GM18508 (cell line): ENCODE measurements at regions not wholly inside any gene's neighbourhood (a gene's known extent, or its start where the extent isn't known, plus 50 kb on each side); places are given as distances from the start of the nearest gene placed in this dataset.
"Not testable (repeated sequence)": the region's sequence is repeated elsewhere in the genome, so short reads cannot be mapped to it uniquely, and the experiment has no call there.

Experiments
- ATAC-seq: cut with Tn5 transposase; IDR thresholded peaks from one replicate; pipeline ENCODE4 v1.9.1; 2021; ENCODE audit warnings: moderate number of reproducible peaks; ENCODE audit not compliant: insufficient read depth, unreplicated experiment

DNA sequence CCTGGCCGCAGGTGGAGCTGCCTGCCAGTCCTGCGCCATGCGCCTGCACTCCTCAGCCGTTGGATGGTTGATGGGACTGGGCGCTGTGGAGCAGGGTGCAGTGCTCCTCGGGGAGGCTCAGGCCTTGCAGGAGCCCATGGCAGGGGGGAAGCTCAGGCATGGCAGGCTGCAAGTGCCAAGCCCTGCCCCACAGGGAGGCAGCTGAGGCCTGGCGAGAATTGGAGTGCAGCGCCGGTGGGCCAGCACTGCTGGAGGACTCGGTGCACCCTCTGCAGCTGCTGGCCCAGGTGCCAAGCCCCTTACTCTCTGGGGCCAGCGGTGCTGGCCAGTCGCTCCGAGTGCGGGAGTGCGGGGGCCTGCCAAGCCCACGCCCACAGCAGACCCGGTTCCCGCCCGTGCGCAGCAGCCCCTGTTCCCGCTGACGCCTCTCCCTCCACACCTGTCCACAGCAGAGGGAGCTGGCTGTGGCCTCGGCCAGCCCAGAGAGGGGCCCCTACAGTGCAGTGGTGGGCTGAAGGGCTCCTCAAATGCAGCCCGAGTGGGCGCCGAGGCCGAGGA is 275.9 kb upstream of the FRG1 start:
- no peak for ATAC-seq

DNA sequence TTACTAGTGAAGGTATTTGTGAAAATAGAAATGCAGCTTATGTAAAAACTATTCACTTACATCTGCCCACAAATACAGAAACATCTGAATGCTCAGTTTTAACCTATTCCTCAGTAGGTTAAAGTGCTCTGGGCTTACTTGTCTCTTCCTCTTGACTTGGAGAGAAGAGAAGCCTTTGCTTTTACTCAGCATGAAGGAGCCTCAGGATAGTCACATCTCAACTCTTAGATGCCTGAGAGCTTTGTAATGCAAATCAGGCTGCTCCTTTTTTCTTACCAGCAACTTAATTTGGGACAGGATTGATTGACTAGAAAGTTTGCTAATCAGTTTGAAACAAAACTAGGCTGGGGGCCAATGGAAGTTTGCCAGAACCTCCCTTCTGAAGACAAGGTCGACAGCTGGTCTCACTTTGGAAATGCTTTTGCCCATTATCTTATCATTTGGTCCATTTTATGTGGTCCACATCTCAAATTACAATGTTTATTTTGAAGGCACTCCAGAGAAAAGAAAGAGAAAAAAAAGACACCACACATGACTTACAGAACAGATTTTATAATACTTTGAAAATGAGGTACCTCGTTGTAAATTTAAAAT is 274.9 kb upstream of the FRG1 start:
- ATAC-seq: not testable (repeated sequence)

DNA sequence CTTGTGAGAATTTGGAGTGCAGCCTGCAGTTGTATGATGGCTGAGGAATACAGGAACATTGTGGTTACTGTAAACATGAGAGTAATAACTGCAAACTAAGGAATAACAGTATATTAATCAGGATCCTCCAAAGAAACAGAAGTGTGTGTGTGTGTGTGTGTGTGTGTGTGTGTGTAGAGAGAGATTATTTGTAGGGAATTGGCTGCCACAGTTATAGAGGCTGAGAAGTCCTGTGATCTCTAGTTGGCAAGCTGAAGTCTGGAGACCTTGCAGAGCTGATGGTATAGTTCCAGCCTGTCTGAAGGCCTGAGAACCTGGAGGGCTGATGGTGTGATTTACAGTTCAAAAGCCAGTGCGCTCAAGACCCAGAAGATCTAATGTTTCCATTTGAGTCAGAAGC is 273.3 kb upstream of the FRG1 start:
- ATAC-seq: not testable (repeated sequence)

DNA sequence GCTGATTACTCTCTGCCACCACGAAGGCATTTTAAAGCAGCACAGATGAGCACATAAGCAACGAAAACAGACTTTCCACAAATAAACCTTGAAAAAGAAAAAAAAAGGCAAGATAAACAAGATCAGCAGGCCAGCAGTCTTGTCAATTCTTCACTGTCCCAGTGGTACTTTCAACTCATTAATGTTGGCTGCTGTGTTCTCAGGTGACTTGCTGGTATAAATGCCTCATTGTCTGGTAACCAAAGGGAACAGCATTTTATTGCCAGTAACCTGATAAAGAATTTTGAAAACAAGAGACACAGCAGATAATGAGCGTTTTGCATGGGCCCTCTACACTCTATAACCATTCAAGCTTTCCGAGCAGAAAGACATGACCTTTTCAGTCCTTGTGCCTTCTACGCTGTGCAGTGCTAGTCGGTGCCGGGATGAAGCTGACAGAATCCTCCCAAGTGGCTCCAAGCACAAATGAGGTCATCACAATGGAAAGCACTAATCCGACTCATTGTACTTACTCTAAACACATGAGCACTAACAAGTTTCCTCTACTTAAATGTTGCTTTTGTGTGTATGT is 242.9 kb upstream of the FRG1 start:
- ATAC-seq: not testable (repeated sequence)

DNA sequence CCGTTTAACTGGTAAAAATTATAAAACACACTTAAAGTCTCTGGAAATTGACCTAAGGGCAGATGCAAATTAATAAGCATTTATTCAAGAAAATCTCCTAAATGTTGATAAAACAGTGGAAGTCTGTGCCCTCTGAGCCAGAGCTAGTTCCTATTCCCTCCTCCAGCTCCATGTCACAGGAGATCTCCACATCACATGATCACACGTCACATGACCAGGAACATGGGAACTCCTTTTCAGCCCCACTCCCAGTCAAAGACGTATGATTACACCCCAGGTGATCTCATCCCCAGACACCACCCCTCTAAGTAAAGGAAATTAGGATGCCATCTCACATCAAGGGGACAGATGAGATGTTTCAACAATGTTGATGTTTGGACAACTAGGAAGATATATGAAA is 237.7 kb upstream of the FRG1 start:
- ATAC-seq: not testable (repeated sequence)

DNA sequence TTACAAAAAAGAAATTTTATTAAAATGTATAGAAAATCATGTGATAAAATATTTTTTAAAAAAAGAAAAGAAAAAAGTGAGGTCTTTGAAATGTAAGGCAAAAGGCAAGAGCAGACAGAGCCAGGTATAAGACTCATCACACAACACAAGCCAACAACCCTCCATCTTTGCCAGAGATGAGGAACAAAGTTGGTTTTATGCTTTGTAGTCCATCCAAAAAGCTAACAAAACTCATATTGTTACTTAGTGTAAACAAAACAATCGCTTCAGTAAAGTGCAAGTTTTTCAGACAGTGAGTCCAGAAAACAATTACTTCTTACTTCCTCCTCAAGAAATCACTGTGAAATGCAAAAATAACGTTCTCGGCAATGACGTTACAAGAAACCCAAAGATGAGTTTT is 233.9 kb upstream of the FRG1 start:
- ATAC-seq: not testable (repeated sequence)

DNA sequence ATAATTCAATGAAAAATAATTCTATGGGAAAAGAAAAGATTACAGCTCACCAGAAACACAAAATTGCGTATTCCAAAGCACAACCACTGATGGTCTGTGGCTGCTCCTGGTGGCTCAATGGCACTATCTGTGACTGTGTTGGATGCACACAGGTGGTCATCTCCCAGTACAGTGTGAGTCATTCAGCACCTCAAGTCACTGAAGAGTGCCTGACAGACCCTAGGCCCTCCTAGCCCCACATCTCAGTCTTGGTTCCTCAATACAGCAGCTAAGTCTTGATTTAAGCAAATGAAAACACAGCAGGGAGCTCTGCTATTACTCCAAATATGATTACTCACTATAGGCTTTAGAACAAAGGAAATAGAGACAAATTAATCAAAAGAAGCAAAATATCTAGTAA is 233.4 kb upstream of the FRG1 start:
- ATAC-seq: not testable (repeated sequence)

DNA sequence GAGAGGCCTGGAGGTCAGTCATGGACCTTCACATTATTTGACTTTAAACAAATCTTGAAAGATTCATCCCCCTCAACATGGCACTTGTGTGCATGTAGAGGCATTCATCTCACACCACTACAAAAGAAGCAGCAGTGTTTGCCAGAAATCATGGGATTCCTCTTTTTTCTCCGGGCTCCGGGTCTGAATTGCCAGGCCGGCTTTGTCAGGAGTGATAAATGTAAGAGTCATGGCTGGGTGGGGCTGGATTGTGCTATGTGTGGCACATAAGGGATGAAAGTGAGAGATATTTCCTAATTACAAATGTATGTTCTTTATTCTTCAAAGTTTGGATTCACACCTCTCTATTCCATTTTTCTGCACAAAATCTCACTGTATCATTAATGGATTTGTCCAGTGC is 228.7 kb upstream of the FRG1 start:
- not testable (repeated sequence) for ATAC-seq

DNA sequence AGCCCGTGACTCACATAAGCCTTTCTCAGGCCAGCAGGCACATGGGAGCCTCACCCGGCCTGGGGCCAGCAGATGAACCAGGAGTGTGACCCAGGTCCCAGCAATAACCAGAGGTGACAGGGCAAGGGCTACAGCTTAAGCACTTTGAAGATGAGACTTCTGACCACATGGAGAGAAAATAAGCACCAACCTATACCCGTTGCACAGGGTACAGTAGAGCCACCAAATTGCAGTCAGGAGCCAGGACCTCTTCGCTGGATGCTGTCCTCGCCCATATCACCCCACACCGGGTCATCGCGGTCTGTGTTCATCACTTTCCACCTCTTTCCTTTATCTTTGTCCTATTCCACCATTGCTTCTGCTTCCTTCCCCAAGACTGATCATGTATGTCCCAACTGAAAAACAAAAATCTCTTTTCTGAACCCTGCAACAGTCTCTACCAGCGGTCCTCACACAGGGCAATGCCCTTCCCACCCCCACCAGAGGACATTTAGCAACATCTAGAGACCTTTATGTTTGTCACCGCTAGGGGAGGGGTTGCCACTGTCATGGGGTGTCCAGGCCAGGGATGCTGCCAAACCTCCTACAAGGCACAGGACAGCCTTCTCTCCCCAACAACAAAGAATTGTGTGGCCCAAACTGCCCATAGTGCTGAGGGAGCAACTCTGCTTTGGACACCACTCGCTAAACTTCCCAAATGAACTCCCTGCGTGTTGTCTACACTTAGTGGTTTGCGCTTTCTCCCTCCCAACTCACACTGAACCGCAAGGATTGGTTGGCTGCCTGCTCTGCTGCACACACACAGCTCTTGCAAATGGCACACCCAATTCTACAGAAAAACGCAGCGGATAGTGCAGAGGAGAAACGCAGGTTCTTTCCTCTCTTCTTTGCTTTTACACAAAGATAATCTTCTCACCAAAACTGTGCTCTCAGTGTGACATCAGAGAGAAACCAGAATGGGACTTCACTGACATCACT is 219.4 kb upstream of the FRG1 start:
- not testable (repeated sequence) for ATAC-seq

DNA sequence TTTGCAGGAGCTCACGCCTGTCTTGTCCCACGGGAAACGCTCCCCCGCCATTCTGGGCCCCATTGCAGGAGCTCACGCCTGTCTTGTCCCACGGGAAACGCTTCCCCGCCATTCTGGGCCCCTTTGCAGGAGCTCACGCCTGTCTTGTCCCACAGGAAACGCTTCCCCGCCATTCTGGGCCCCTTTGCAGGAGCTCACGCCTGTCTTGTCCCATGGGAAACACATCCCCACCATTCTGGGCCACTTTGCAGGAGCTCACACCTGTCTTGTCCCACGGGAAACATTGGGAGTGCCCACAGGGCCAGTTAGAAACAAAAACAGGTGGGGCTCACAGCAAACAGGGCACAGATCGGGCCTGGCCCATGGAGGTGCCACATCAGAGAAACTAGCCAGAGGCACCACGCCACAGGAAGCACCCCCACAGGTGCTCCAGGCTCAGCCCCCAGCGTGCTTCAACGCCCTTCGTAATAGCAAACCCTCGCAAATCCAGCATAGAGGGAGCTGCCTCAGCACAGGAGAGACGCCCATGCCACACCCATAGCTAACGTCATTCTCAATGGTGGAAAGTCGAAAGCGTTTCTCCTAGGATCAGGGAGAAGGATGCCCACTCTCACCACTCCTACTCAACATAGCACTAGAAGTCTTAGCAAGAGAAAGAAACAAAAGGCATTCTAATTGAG is 218.2 kb upstream of the FRG1 start:
- not testable (repeated sequence) for ATAC-seq

DNA sequence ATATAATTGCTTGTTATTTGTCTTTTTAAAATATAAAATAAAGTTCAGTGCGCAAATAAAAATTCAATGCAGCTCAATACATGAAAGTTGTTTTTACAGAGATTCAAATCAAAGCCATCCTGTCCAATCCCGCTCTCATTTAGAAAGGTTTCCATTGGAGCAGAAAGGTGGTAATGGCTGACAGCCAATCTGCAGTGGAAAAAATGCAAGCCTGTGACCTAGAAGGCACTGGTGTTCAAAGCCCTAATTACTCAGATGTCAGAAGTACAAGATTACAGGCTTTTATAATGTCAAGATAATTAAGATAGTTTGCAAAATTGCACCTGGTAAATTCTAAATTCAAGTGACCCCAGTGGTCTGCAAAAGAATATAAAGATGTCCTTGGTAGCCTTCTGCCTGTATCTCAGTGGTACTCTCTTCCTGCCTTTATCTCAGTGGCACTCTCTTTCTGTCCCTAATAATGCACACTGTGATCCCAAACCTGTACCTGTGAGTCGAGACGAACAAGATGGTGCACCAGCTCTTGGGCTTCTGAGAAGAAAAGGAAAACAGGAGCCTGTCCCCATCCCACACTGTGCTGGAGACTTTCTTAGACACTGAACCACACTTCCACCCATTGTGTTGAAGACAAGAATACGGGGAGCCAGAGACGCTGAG is 212.6 kb upstream of the FRG1 start:
- not testable (repeated sequence) for ATAC-seq

DNA sequence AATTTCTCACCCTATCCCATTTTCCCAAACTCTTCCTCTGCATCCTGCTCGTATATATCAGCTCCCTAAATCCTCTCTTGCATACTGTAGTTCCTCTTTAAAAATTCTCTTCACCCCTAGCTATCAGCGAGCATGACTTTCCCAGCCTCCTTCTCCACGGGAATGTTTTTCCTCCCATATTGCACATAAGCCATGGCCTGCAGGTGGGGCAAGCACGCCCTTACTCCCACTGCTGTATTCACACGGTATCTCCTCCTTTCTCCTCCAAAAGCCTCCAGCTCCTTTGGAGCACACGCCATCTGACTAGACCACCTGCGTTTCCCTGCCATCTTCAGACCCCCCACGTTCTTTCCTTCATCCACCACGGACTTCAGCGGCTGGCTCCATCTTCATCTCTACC is 208.7 kb upstream of the FRG1 start:
- ATAC-seq: not testable (repeated sequence)

DNA sequence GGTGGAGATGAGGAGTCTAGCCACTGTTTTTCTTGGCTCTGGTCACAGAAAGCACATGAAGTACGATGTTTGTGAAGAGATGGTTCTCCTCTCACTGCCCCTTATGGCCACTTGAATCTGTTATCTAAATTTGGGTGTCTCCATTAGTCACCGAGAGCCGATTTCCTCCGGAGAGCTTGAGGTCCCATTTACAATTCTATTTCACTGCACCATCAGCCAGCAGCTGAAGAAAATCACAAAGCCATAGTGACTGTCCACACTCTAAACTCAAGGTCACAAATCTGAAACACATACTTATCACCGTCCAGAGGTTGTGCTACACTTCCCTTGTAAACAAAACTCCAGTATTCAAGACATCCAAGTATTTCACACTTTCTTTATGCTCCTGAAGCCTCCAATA is 207.2 kb upstream of the FRG1 start:
- not testable (repeated sequence) for ATAC-seq

DNA sequence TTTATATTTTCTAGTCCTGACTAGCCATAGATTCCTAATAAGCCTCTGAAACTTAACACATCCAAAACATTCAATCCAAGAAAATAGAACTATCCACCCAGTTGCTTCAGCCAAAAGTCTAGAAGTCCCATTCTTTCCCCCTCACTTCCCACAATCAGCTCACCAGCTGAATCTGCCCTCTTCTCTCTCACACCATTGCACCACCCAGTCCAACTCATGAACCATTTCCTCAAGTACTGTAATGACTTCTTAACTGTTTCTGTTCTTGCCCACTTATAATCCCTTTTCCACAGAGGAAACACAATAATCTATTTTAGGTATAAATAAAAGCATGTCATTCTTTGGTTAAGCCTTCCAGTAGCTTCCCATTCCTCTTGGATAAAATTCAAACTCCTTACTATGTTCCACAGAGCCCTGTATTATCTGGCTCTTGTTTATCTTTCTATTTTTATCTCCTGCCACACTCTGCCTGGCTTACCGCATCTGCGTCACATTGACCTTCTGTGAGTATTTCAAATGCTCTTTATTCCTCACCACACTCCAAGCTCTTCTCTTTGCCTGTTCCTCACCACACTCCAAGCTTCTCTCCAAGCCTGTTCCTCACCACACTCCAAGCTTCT is 205.9 kb upstream of the FRG1 start:
- ATAC-seq: not testable (repeated sequence)

DNA sequence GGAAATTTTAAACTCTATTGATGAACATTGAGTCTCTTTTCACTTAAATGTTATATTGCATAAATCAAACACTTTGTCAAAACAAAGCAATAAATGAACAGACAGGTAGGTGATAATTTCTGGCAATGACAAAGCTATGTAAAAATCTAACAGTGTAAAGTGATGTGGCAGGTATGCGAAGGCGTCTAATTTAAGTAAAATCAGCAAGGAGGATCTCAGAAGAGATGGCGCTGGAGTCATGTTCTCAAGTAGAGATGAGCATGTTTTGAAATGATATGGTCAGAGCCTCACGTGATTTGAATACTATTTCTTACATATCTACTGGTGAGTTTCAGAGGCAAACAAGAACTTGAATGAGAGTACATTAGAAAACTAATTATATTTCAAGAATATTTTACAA is 204.0 kb upstream of the FRG1 start:
- ATAC-seq: not testable (repeated sequence)

DNA sequence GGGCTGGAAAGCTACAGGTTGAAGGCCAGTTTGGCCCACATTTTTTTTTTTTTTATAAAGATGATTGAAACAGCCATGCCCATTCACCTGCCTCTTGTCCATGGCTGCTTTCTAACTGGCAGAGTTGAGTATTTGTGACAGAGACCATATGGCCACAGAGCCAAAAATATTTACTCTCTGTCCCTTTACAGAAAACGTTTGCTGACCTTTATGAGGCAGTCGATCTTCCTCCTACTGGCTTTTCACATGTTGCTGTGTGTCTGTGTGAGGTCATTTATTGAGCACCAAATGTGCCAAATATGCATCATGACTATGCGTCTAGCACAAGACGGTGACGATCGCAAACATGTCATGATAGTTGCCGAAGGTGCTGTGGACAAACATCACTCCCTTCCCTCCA is 200.6 kb upstream of the FRG1 start:
- ATAC-seq: not testable (repeated sequence)

DNA sequence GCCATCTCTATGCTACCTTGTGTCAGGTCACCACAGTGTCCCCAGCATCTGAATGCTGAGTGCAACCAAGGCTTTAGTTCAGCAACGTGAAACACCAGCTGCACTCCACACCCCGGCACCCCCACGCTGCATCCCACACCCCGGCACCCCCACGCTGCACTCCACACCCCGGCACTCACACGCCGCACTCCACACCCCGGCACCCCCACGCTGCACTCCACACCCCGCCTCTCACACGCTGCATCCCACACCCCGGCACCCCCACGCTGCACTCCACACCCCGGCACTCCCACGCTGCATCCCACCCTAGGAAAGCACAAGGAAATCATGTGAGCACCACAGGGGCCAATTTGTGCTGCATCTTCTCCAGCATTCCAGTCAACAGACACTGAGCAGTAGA is 199.8 kb upstream of the FRG1 start:
- no peak for ATAC-seq

DNA sequence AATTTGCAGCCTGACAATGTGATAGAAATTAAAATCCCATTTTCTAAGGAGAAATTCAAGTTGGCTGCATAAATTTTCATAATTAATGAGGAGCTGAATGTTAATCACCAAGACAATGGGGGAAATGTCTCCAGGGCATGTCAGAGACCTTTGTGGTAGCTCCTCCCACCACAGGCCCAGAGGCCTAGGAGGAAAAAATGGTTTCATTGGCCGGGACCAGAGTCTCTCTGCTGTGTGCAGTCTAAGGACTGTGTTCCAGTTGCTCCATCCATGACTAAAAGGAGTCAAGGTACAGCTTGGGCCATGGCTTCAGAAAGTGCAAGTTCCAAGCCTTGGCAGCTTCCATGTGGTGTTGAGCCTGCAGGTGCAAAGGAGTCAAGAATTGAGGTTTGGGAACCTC is 187.6 kb upstream of the FRG1 start:
- ATAC-seq: not testable (repeated sequence)

DNA sequence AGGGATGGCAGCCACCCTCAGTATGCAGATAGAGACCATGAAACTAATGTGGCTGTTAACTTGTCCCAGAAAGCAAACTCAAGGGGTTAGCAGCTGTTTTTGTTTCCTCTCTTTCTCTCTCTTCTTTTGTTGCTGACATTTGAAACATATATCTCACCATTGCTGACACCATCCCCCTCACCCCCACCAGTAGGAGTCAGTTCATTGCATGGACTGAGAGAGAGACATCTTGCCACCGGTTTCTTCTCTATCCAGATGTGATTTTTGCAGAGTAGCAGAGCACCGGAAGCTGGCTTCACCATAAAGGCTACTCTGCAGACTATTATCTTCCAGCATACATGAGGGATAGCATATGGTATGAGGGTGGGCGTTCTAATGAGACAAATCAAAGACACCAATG is 177.1 kb upstream of the FRG1 start:
- no peak for ATAC-seq
